KMS-11 (cell line): ENCODE measurements at regions not wholly inside any gene's neighbourhood (a gene's known extent, or its start where the extent isn't known, plus 50 kb on each side); places are given as distances from the start of the nearest gene placed in this dataset.

ENCODE experiments used
- H2AFZ ChIP-seq: fragments of 200-600 bp; sonication (generic); 2 replicates; pipeline ENCODE4 v1.6.1; 2016; ENCODE audit warnings: antibody characterized with exemption, mixed run types, low read depth
- H3K27ac ChIP-seq: fragments of 200-600 bp; sonication (generic); 2 replicates; pipeline ENCODE4 v1.6.1; 2016; ENCODE audit warnings: mild to moderate bottlenecking, mixed run types
- H3K27me3 ChIP-seq: fragments of 200-600 bp; sonication (generic); 2 replicates; pipeline ENCODE4 v1.6.1; 2017; ENCODE audit warnings: mild to moderate bottlenecking, low read depth, mixed run types, moderate library complexity; ENCODE audit not compliant: insufficient read depth
- H3K36me3 ChIP-seq: fragments of 200-600 bp; sonication (generic); 2 replicates; pipeline ENCODE4 v1.6.1; 2017; ENCODE audit warnings: mild to moderate bottlenecking, mixed run types; ENCODE audit not compliant: insufficient read depth
- H3K4me1 ChIP-seq: fragments of 200-600 bp; sonication (generic); 2 replicates; pipeline ENCODE4 v1.6.1; 2016; ENCODE audit warnings: mild to moderate bottlenecking, low read depth, mixed run types; ENCODE audit not compliant: poor library complexity, severe bottlenecking
- H3K4me2 ChIP-seq: fragments of 200-600 bp; sonication (generic); 2 replicates; pipeline ENCODE4 v1.7.0; 2016; ENCODE audit warnings: mild to moderate bottlenecking, mixed run types
- H3K4me3 ChIP-seq: fragments of 200-600 bp; sonication (generic); IDR thresholded peaks from 2 replicates; pipeline ENCODE4 v1.6.1; 2017; ENCODE audit warnings: low read depth, low read length, mixed read lengths; ENCODE audit not compliant: insufficient read depth
- H3K79me2 ChIP-seq: fragments of 200-600 bp; sonication (generic); 2 replicates; pipeline ENCODE4 v1.6.1; 2016; ENCODE audit warnings: low read depth, mixed run types; ENCODE audit not compliant: insufficient read depth
- H3K9ac ChIP-seq: fragments of 200-600 bp; sonication (generic); 2 replicates; pipeline ENCODE4 v1.6.1; 2016; ENCODE audit warnings: mild to moderate bottlenecking, mixed run types
- H4K20me1 ChIP-seq: fragments of 200-600 bp; sonication (generic); 2 replicates; pipeline ENCODE4 v1.6.1; 2016; ENCODE audit warnings: mild to moderate bottlenecking, mixed run types; ENCODE audit not compliant: insufficient read depth
- TF ChIP-seq, protein P1 (sequence below): fragments of 200-600 bp; sonication (generic); conservative IDR thresholded peaks from 2 replicates; pipeline ENCODE4 v1.6.1; 2017; ENCODE audit warnings: low read depth, mild to moderate bottlenecking, antibody characterized with exemption, low read length, moderate library complexity, mixed read lengths

DNA sequence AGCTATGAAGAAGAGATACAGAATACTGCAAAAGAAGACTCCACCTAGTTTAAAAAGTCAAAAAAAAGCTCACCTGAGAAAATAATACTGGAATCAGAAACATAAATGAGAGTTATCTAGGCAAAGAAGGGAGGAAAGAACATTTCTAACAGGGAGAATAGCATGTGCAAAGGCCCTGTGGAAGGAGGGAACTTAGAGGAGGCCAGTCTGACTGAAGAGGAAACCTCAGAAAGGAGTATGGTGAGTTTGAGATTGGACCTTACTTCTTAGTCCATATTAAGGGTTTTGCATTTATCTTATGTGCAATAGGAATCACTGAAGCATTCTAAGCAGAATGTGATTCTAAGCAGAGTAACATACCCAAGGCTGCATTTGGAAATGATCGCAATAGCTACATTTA is 193.2 kb downstream of the LNPK start:
- Histone ChIP-seq H3K79me2 (no peaks in the 10 kb centered on the region), H3K36me3 (no peaks in the 10 kb centered on the region), H2AFZ (no peak overlapping the region), H3K4me2 (no peak overlapping the region), H3K27ac (no peak overlapping the region), H4K20me1 (no peaks in the 10 kb centered on the region), H3K27me3 (no peaks in the 10 kb centered on the region), H3K4me1 (no peaks in the 10 kb centered on the region), H3K9ac (no peak overlapping the region), H3K4me3 (no peak overlapping the region)
- TF ChIP-seq, protein P1, sequence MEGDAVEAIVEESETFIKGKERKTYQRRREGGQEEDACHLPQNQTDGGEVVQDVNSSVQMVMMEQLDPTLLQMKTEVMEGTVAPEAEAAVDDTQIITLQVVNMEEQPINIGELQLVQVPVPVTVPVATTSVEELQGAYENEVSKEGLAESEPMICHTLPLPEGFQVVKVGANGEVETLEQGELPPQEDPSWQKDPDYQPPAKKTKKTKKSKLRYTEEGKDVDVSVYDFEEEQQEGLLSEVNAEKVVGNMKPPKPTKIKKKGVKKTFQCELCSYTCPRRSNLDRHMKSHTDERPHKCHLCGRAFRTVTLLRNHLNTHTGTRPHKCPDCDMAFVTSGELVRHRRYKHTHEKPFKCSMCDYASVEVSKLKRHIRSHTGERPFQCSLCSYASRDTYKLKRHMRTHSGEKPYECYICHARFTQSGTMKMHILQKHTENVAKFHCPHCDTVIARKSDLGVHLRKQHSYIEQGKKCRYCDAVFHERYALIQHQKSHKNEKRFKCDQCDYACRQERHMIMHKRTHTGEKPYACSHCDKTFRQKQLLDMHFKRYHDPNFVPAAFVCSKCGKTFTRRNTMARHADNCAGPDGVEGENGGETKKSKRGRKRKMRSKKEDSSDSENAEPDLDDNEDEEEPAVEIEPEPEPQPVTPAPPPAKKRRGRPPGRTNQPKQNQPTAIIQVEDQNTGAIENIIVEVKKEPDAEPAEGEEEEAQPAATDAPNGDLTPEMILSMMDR, result no peak

DNA sequence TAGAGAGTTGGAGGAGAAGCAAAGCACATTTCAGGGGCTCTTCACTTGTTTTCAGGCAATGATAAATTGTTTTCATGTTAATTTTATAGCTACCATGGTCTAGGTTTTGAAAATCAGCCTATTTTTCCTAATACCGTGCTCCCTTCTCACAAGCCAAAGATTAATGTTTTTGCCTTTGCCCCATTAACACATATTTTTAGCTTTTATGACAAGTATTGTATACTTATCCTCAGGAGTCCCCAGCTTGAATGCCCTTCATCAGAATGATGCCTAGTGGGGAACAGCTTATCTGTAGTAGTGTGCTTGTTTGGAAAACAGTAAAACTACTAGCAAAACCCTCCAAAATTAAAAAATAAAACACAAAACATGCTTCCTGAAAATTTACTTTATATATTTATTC is 194.0 kb downstream of the LNPK start:
- no peaks in the 10 kb centered on the region for H3K27me3 ChIP-seq
- no peaks in the 10 kb centered on the region for H3K36me3 ChIP-seq
- H3K9ac ChIP-seq, result no peak overlapping the region
- no peaks in the 10 kb centered on the region for H4K20me1 ChIP-seq
- no peak overlapping the region for H3K4me2 ChIP-seq
- no peak overlapping the region for H3K27ac ChIP-seq
- H3K4me1 ChIP-seq, result no peaks in the 10 kb centered on the region
- no peaks in the 10 kb centered on the region for H3K79me2 ChIP-seq
- TF ChIP-seq, protein P1, result no peak
- no peak overlapping the region for H2AFZ ChIP-seq
- H3K4me3 ChIP-seq, result no peak overlapping the region

DNA sequence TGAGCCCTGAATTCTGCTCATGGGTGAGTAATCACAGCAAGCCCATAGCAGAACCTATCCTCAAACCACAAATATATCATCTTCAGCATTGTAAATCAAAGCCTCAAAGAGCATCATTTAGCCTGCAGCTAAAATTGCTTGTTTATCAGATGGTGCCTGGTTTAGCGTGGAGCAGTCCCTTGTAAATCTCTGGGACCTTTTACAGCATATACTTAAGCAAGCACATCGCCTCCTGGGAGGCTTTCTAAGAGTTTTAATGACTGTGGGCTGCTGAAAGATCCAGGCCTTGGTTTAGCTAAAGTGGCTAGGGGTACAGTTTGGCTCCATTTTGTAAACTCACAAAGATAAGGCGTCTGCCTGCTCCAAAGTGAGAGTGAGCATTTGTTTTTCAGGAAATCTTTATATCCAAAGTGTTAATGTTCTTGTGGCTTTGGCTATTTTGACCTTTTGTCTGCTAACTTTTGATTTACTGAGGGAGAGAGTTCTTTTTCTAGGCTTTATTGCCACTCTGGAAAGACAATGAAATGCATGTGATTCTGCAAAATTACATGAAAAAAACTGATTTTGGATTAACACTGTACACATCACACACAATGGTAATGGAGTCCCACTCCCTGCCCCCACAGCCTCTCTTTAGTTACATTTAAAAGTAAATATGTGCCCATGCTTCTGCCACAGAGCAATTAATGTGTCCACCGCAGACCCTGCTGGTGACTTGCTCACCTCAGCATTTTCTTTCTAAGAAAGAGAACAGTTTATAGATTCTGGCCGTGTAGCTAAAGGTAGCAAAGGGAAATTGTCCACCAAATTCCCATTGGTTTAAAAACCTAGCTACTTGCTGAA is 194.8 kb downstream of the LNPK start:
- TF ChIP-seq, protein P1, result no peak
- Histone ChIP-seq H3K4me2 (no peak overlapping the region), H3K4me1 (no peaks in the 10 kb centered on the region), H3K36me3 (no peaks in the 10 kb centered on the region), H3K9ac (no peak overlapping the region), H3K79me2 (no peaks in the 10 kb centered on the region), H4K20me1 (no peaks in the 10 kb centered on the region), H3K27ac (no peak overlapping the region), H3K4me3 (no peak overlapping the region), H2AFZ (no peak overlapping the region), H3K27me3 (no peaks in the 10 kb centered on the region)

DNA sequence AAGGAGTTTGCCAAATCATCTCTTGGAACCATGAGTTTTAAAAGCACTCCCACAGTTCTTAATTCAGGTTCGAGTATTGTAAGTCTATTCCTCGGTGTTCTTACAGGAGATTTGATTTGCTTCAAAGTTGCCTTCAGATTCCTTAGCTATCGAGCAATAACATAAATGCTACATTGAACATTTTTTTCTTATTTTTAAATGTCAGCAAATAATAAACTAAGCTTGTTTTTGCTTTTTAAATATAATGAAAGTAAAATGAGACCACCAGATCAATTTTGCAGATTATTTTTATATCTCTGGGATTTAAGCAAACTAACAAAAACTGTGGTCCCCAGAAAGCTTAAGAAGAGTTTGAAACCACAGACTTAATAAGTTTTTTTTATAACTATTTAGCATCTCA is 195.5 kb downstream of the LNPK start:
- H3K4me1 ChIP-seq, result no peaks in the 10 kb centered on the region
- no peak overlapping the region for H3K4me3 ChIP-seq
- no peak overlapping the region for H2AFZ ChIP-seq
- no peak overlapping the region for H3K9ac ChIP-seq
- no peaks in the 10 kb centered on the region for H3K27me3 ChIP-seq
- H3K36me3 ChIP-seq, result no peaks in the 10 kb centered on the region
- H4K20me1 ChIP-seq, result no peaks in the 10 kb centered on the region
- no peak overlapping the region for H3K27ac ChIP-seq
- no peaks in the 10 kb centered on the region for H3K79me2 ChIP-seq
- H3K4me2 ChIP-seq, result no peak overlapping the region
- TF ChIP-seq, protein P1, result no peak
